ENCODE measurements at regions not wholly inside any gene's neighbourhood (a gene's known extent, or its start where the extent isn't known, plus 50 kb on each side); places are given as distances from the start of the nearest gene placed in this dataset.
A peak's percentile ranks its signal among the peaks of the same experiment; 100 is the strongest.
"Not testable (repeated sequence)": the region's sequence is repeated elsewhere in the genome, so short reads cannot be mapped to it uniquely, and the experiment has no call there.

DNA sequence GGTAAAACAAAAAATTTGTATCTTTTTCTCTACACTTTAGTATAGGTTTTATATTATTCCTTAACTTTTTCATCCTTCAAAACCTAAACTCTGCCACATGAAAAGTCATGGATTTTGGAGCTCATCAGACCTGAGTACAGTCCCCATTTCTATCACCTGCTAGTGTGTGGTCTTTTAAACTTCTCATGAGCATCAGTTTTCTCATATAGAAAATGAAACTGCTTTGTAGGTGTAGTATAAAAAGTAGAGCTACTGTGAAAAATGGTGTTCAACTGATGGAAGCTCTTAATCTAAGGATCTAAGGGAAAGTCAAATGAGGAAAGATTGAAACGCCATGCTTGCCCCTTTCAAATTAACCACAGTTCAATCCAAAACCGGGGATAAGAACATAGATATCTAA is 686.5 kb downstream of the MECOM start:
- DNase-seq (ENCODE audit: low read depth), result no peak

DNA sequence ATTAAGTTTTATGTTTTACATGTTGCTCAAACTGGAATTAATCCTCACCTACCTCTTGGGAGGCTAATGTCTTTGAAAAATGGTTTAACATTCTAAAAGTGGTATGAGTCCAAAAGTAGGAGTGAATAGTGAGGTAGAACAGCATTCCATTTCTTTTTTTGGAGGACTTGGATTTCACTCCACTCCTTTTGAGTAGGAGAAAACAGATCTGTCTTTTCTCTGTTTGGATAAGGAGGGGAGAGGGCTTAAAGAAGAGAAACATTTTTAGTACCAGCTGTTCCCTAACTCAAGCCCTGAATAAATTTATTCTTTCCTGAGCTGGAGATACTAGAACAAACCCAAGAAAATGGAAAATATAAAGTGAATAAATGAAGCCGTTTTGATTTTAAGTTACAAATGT is 687.9 kb downstream of the MECOM start:
- DNase-seq (ENCODE audit: low read depth), result no peak

DNA sequence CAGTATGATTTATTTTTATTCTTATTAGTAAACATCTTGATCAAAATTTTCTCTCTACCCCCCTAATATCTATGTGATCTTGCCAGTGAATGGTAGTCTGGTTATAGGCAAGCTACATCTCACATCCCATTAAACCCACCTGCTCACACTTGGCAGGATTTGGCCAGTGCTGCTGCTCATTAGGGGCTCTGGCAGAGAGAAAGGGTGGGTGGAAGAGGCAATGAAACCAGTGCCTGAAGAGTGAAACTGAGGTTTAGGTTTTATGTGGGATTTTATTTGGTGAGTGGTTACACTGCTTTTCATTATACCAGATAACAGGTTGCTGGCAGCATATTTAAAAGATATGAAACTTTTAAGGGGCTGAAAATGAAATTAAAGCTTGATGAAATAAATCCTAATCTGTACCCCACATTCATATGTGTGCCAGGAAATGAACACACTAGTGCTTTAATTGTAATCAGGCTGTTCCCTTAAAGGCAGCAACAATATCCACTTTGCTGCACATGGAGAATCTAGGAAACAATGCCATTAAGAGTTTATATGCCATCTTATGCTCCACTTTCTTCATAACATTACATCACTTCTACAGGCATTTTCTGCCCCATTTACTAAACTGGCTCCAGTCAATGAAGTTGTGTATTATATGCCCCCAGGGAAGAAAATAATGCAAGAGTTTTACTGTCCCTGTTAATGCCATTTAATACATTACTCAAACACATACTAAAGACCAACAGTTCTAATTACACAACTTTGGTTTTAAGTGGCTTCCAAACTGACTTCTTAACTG is 688.7 kb downstream of the MECOM start:
- DNase-seq (ENCODE audit: low read depth), result peak; percentile 88

DNA sequence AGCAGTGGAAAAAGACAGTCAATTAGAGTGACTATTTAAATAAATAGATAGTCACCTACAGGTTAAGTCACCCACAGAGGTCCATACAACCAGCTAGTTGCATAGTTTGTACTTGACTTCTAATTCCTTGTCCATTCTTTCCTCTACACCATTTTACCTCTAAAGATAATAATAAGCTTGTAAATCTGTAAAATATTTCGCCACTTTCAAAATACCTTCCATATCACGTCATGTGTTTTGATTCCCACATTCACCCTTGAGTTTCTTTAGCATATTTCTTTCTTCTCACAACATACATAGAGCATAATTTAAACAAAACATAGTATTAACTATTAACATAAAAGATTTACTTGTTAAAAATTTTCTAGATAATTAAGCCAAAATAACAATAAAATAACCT is 689.6 kb downstream of the MECOM start:
- DNase-seq (ENCODE audit: low read depth), result no peak

DNA sequence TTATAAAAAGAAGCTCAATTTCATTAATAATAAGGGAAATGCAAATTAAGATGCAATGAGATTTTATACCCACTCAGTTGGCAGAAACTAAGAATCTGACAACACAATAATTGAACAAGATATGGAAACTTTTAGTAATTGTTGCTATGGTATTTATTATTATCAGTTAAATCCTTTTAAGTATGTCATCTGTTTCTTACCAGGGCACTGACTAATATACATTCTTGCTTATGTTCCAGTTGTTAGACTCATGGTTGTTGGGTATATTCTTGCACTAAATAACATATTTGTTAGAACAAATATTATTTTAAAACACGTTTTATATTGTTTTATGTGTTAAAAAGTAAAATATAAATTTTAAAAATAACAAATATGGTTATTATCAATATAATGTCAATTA is 690.3 kb downstream of the MECOM start:
- DNase-seq (ENCODE audit: low read depth), result no peak

DNA sequence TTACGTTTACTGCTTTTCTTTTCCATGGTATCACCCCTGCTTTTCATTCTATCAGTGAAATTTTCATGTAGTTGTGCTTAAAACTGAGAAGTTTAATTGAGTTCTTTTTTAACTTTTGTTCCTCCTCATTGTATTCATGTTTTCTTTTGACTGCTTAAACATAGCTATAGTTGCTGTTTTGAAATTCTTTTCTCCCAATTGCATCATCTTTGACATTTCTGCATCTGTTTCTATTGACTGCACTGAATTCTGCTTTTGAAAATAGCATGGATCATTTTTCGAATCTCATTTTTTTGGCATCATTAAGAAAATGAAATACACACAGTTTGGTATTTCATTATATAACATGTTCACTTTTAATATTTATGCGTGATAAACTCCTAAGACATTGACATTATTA is 694.9 kb downstream of the MECOM start:
- DNase-seq (ENCODE audit: low read depth), result no peak

DNA sequence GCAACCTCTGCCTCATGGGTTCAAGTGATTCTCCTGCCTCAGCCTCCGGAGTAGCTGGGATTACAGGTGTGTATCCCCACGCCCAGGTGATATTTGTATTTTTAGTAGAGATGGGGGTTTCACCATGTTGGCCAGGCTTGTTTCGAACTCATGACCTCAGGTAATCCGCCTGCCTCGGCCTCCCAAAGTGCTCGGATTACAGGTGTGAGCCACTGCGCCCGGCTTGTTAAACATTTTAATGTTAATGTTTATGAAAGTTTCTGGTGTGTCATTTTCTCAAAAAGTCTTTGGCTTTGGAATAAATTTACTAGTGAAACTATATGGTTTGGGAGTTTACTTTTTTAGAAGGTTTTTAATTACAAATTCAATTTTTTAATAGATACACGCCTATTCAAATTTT is 698.8 kb downstream of the MECOM start:
- DNase-seq (ENCODE audit: low read depth), result no peak

DNA sequence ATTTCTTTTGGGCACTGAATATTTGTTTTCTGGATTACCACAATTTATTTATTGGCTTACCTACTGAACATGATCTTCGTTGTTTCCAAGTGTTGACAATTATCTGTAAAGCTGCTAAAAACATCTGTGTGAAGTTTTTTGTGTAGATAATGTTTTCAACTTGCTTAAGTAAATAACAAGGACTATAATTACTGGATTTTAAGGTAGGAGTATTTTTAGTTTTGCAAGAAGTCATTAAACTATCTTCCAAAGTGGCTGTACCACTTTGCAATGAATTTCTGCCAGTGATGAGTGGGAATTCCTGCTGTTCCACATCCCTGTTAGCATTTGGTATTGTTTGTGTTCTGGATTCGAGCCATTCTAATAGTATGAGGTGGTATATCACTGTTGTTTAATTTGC is 702.2 kb downstream of the MECOM start:
- DNase-seq (ENCODE audit: low read depth), result no peak

DNA sequence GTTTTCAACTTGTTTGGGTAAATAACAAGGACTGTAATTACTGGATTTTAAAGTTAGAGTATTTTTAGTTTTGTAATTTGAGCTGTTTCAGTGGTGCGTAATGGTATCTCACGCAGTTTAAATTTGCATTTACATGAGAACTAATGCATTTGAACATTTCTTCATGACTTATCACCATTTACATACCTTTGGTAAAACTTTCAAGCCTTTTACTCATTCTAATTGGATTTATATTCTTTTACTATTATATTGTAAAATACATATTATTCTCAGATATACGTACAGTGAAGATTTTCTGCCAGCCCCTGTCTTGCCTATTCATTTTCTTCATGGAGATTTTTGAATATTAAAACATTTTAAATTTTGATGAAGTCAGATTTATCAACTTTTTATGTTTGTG is 703.8 kb downstream of the MECOM start:
- DNase-seq (ENCODE audit: low read depth), result no peak

DNA sequence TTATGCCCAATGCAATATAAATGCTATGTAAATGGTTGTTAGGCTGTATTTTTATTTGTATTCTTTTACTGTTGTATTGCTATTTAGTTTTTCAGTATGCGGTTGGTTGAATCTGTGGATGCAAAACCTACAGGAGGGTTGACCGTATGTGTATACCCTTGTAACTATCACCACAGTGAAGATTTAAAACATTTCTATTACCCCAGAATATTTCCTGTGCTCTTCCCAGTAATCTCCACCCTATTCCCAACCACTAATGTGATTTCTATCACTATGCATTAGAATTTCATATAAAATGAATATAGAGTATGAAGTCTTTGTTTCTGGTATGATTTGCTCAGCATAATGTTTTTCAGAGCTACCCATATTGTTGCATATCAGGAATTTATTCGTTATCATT is 705.0 kb downstream of the MECOM start:
- no peak for DNase-seq (ENCODE audit: low read depth)

DNA sequence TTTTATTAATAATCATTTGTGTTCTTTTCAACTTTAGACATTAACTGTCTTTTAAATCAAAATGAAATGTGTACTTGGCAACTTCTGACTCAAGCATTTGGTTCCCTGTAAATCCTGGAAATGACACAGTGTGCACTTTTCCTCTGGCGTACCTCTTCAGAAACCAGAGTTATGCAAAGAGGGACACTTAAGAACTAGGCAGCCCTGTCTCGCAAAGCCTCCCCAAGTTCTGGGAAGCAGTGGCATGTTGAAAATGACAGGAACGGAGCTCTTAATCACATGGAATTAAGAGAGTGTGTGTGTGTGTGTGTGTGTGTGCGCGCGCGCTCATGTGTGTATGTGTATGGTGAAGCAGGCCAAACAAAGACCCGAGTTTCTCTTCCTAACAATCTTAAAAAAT is 707.4 kb downstream of the MECOM start:
- no peak for DNase-seq (ENCODE audit: low read depth)

DNA sequence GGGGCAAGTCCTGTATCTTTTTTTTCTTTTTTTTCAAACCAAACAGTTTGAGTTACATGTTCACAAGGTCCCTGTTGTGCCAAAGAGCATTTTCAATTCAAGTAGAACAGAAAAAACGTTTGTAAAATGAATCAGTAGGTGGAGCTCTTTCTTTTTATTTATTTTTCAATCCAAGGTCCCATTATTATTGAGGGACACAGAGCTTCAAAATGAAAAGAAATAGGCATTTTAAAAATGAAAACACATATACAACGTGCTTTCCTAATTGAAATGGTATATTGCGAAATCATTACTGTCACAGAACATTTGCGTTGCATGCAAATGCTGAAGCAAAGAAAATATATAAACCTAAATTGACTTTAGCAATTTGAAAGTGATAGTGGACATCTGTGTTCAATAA is 711.0 kb downstream of the MECOM start:
- DNase-seq (ENCODE audit: low read depth), result peak; percentile 81

DNA sequence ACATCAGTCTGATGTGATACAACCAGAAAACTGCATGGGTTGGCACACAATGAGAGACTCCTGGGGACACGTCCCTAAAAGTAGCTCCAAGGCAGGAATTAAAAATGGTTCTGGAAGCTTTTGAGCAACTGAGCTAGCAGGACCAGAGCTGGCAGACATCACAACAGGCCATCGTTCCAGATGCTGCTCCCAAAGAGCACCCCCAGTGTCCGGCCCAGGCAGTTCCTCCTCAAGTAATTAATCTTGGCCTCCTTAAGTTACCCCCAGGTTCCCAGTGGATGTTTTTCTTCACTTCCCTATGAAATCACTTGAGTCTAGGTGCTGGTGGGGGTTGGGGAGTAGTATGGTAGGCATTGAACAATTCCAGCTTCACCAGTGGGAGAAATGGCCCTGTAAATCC is 711.6 kb downstream of the MECOM start:
- DNase-seq (ENCODE audit: low read depth), result no peak

DNA sequence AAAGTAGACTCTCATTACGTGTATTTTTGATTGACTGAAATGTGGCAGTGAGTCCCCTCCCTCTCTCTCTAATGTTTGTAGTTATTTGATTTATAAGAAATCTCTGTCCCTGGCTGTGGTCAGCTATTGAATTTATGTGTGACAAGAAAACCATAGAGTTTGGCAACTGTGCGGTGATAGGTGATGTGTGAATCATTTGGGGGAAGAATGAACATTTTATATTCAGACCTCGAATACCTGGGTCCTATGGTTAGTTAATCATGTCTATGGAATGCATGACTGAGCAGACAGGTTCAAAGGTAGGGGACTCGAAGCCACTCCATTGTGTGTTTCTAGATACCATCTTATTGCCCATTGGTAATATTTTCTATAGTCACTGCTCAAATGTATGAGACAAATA is 712.1 kb downstream of the MECOM start:
- DNase-seq (ENCODE audit: low read depth), result peak; percentile 69

DNA sequence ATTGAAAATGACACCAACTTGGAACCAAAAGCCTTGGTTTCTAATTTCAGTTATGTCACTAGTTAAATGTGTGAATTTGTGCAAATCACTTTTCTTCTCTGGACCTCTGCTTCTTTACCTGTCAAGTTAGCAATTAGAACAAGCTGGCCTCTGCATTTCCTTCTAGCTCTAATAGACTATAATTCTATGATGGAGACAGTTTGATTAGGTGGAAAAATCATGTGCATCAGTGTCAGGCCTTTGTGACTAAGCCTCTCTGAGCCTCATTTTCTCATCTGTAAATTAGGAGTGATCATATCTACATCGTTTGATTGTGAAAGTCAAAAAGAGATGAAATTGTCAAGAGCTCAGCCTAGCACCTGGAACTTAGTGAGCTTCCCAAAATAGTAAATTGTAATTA is 712.9 kb downstream of the MECOM start:
- DNase-seq (ENCODE audit: low read depth), result no peak

DNA sequence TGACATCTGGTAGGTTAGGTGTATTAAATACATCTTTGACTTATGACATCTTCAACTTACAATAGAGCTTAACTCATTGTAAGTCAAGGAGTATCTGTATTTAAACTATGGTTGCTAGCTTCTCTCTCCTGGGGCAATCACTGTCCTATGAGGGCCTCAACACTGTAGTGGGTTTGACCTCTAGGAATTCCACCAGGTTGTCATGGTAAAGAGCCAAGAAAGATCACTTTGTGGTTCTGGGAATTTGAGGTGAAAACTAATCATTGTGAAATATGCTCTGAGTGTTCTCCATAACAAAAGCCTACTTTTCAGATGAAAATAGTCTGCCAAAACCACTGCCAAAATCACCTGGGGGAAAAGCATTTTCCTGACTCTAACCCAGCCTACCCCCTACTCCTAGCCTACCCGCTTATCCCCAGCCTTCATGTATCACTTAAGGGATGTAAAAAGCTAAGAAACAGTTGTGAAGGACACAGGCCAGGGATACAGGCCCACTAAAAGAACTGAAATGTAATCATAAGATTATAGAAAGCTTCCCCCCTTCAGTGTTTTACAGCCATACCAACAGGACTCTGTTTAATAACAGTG is 723.8 kb downstream of the MECOM start:
- DNase-seq (ENCODE audit: low read depth), result peak; percentile 76

DNA sequence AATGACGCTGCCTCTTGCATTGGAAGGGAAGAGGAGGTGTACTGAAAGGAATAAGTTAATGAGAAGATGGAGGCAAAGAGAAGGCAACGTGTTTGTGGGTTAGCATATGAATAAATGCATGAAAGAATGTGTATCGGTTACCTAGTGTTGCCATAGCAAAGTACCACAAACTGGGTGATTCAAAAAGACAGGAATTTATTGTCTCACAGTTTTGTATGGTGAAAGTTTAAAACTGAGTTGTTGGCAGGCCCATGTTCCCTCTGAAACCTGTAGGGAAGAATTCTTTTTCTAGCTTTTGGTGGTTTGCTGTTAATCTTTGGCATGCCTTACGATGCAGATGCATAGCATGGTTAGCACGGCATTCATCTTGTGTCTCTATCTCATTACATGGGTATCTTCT is 729.9 kb downstream of the MECOM start:
- peak; percentile 32 for DNase-seq (ENCODE audit: low read depth)

DNA sequence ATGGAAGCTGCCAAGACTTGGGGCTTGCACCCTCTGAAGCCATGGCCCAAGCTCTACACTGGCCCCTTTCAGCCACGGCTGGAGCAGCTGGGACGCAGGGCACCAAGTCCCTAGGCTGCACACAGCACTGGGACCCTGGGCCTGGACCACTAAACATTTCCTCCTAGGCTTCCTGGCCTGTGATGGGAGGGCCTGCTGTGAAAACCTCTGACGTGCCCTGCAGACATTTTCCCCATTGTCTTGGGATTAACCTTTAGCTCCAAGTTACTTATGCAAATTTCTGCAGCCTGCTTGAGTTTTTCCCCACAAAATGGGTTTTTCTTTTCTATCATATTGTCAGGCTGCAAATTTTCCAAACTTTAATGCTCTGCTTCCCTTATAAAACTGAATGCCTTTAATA is 733.5 kb downstream of the MECOM start:
- not testable (repeated sequence) for DNase-seq (ENCODE audit: low read depth)

DNA sequence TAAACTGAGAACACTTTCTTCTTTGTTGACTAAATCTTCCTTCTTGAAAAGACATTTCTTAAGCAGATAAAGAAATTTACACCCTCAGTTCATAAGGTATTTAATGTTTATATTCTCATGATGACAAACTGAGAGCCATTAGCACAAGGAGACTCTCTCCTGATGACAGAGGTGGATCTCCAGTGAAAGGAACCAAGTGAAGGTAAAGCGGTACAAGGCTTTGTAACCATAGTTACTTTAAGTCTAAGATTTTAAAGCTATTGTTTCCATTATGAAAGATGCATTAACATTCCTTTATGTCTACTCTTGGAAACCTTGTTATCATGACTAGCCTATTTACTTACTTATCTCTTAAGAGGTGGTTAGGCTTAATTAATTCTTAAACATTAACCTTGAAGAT is 737.1 kb downstream of the MECOM start:
- DNase-seq (ENCODE audit: low read depth), result no peak

DNA sequence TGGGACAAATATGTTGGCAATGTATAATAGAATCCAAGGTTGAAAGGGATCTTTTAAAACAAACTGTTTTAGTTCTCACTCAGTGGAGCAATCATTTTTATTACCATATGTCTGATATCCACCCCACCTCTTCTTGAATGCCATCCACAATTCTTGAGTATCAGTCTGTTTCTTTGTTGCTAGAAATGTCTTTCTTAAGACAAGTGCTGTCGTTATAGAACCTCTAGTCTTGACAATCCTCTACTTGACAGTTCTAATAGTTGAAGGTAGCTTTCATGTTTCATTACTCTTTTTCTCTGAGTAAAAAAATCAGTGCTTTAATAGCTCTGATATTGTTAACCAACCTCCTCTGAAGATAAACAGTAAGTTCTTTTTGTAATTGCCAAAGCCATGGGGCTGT is 737.9 kb downstream of the MECOM start:
- DNase-seq (ENCODE audit: low read depth), result no peak

DNA sequence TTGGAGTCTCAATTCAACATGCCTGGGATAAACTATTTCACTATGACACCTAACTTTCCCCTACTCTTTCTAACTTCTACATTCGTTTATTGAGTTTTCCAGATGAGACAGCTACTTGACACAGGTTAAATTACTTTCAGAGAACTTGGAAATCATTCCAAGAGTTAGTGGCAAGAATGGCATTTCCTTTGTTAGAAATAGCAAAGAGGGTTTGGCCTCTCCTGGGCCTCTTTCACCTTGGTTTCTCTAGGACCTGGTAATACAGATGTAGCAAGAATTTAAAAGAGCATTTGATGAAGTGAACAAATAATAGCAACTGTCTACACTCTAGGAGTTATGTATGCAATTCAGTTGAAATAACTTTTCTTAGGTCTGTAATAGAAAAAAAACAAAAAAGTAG is 748.9 kb downstream of the MECOM start:
- DNase-seq (ENCODE audit: low read depth), result peak; percentile 66

DNA sequence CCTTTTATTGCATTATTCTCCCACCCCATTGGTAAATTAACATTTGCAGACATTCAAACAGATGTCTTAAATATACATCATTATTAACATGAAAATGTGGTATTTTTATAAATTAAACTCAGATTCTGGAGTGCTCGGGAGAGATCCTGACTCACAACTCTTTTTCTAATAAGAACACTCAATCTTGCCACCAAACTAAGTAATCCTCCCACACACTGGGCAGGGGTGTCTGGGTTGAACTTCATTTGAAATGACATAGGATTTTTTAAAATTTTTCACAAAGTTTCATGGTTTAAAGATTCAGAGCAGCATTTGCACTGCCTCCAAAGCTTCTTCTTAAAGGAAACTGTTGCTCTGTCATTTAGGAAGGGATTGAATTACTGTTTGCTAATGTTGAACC is 754.3 kb downstream of the MECOM start:
- DNase-seq (ENCODE audit: low read depth), result no peak

DNA sequence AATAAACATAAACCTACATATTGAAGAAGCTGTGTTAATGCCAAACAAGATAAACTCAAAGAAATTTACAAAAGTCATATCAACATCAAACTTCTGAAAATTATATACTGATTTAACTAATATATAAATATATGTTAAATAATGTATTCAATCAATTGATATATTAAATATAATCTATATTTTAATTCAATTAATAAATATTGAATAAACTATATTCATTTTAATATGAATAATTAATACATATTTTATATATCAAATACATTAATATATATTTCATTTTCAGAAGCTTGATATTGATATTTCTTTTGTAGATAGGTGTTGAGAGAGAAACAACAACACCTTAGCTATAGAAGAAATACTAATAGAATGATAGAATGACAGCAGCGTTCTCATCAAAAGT is 768.1 kb downstream of the MECOM start:
- no peak for DNase-seq (ENCODE audit: low read depth)

DNA sequence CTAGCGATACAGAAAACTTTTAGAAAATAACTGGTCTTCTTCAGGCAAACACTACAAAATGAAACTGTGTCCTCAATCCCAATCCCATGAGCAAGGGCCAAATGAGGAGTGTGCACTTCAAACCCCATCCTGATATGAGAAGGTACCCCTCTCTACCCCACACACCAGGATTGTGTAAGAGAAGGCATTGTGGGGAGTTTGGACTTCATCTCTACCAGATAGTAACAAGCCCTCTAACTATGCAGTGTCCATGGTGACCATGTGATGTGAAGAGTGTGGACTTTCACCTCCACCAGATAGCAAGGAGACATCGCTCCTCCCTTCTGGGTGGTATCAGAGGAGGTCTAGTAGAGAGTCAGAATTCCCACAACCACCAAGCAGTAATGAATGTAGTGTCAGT is 769.3 kb downstream of the MECOM start:
- DNase-seq (ENCODE audit: low read depth), result no peak
